ENCODE measurements at regions not wholly inside any gene's neighbourhood (a gene's known extent, or its start where the extent isn't known, plus 50 kb on each side); places are given as distances from the start of the nearest gene placed in this dataset.

- ATAC-seq: no peak
- CTCF ChIA-PET: interaction anchor here (1.2 to 4.0 kb wide), 2 partner anchors 22 to 139 kb away, joined by 6 to 25 read pairs; no protein-coding TSS in a partner anchor
- POLR2A ChIA-PET: interaction anchor here (0.6 to 1.1 kb wide), 4 partner anchors 11 to 368 kb away, joined by 3 to 4 read pairs (median 3); no protein-coding TSS in a partner anchor
These were observed 406.2 kb downstream of the MTX2 start for GRCh38 chr2:176675271-176675949.

More at GRCh38 chr2:176675271-176675949, 406.2 kb downstream of the MTX2 start:
- H3K4me1 Mint-ChIP-seq: peaks cover 36% of the 10 kb centered on the region
- H3K9me3 Mint-ChIP-seq: no peaks in the 10 kb centered on the region
- no peak for TF ChIP-seq STAT6 (CRISPR knock-in tag; conservative IDR thresholded peaks at IDR 0.05; ENCODE audit: low read depth)
- TF ChIP-seq GRHL2 (CRISPR knock-in tag; IDR thresholded peaks at IDR 0.05; ENCODE audit: insufficient replicate concordance, severe bottlenecking): no peak
- no peak for TF ChIP-seq E2F1 (CRISPR knock-in tag; IDR thresholded peaks at IDR 0.05)
- no peak for TF ChIP-seq SP1 (CRISPR knock-in tag; conservative IDR thresholded peaks at IDR 0.05)
- no peak for TF ChIP-seq ATF1 (CRISPR knock-in tag; IDR thresholded peaks at IDR 0.05)
- TF ChIP-seq MYBL2 (CRISPR knock-in tag; IDR thresholded peaks at IDR 0.05): no peak
- TF ChIP-seq FOXK1 (CRISPR knock-in tag; IDR thresholded peaks at IDR 0.05): no peak
- no peak for TF ChIP-seq ZNF532 (CRISPR knock-in tag; IDR thresholded peaks at IDR 0.05; ENCODE audit: borderline replicate concordance)
- no peak for TF ChIP-seq E2F4 (CRISPR knock-in tag; IDR thresholded peaks at IDR 0.05; ENCODE audit: borderline replicate concordance, low read depth)
- no peak for TF ChIP-seq TCF7 (CRISPR knock-in tag; IDR thresholded peaks at IDR 0.05; ENCODE audit: low read depth)
- TF ChIP-seq HMGA2 (CRISPR knock-in tag; IDR thresholded peaks at IDR 0.05): no peak
- TF ChIP-seq IRF2 (CRISPR knock-in tag; IDR thresholded peaks at IDR 0.05; ENCODE audit: borderline replicate concordance, low read depth): no peak
- no peak for TF ChIP-seq ZNF263 (CRISPR knock-in tag; IDR thresholded peaks at IDR 0.05; ENCODE audit: low read depth)
- no peak for TF ChIP-seq FOXJ3 (CRISPR knock-in tag; IDR thresholded peaks at IDR 0.05; ENCODE audit: borderline replicate concordance)
- TF ChIP-seq ZNF317 (CRISPR knock-in tag; IDR thresholded peaks at IDR 0.05; ENCODE audit: borderline replicate concordance, low read depth): no peak
- H3K27me3 Mint-ChIP-seq (ENCODE audit: low read depth): peaks cover 8% of the 10 kb centered on the region
- no peak overlapping the region for H3K27ac Mint-ChIP-seq
- no peak for DNase-seq (ENCODE audit: low spot score)
- H3K36me3 Mint-ChIP-seq: no peaks in the 10 kb centered on the region
- H3K4me3 Mint-ChIP-seq: no peak overlapping the region

Data from WTC11 (cell line).